K562 (cell line): ENCODE measurements at regions not wholly inside any gene's neighbourhood (a gene's known extent, or its start where the extent isn't known, plus 50 kb on each side); places are given as distances from the start of the nearest gene placed in this dataset.

ENCODE experiments used
- ARID1B ChIP-seq: fragments of 450-650 bp; IDR thresholded peaks from 2 replicates; pipeline ENCODE4 v1.6.1; 2016; ENCODE audit warnings: antibody characterized with exemption, mild to moderate bottlenecking, inconsistent platforms
- BRD4 ChIP-seq: fragments of 200-600 bp; sonication (generic); IDR thresholded peaks from 2 replicates; pipeline ENCODE4 v1.6.1; 2017; ENCODE audit warnings: inconsistent platforms
- CBX3 ChIP-seq, 2 experiments: IDR thresholded peaks; 1 replicate in 1 of 2; 2 replicates in 1 of 2; pipeline ENCODE4 v1.6.1; 2012; ENCODE audit warnings: inconsistent platforms in 2 of 2, low read length in 2 of 2, borderline replicate concordance in 1 of 2, control low read depth in 1 of 2
- CUX1 ChIP-seq: fragments of 200-800 bp; sonication (Bioruptor generic); IDR thresholded peaks from 2 replicates; pipeline ENCODE4 v1.6.1; 2016; ENCODE audit warnings: missing genetic modification characterization, missing compliant biosample characterization
- EHMT2 ChIP-seq: fragments of 450-650 bp; IDR thresholded peaks from 2 replicates; pipeline ENCODE4 v1.6.1; 2018; ENCODE audit warnings: antibody characterized with exemption
- FOXP4 ChIP-seq: sonication (generic); formaldehyde crosslinking; IDR thresholded peaks from 2 replicates; pipeline ENCODE4 v1.8.0; 2022; ENCODE audit warnings: mild to moderate bottlenecking, missing genetic modification reagents, borderline replicate concordance
- GABPA ChIP-seq: fragments of 200-800 bp; sonication (Bioruptor generic); conservative IDR thresholded peaks from 2 replicates; pipeline ENCODE4 v1.6.1; 2016; ENCODE audit warnings: low read depth, missing genetic modification characterization, missing compliant biosample characterization
- HDAC6 ChIP-seq: IDR thresholded peaks from 2 replicates; pipeline ENCODE4 v1.6.1; 2012; ENCODE audit warnings: low read depth, mild to moderate bottlenecking, control low read depth, inconsistent platforms, low read length, moderate library complexity
- HDGF ChIP-seq: fragments of 450-650 bp; IDR thresholded peaks from 2 replicates; pipeline ENCODE4 v1.6.1; 2016
- HSF4 ChIP-seq: fragments of 250-450 bp; sonication (Bioruptor Pico); IDR thresholded peaks from 2 replicates; pipeline ENCODE4 v2.1.2; 2022; ENCODE audit warnings: mild to moderate bottlenecking, moderate library complexity, borderline replicate concordance
- MIER1 ChIP-seq: fragments of 450-650 bp; IDR thresholded peaks from 2 replicates; pipeline ENCODE4 v1.6.1; 2016; ENCODE audit warnings: antibody characterized with exemption, mild to moderate bottlenecking, low read depth
- MTA3 ChIP-seq: fragments of 450-650 bp; formaldehyde crosslinking; IDR thresholded peaks from 2 replicates; pipeline ENCODE4 v1.6.1; 2017; ENCODE audit warnings: mild to moderate bottlenecking, borderline replicate concordance
- NELFE ChIP-seq: IDR thresholded peaks from 2 replicates; pipeline ENCODE4 v1.6.1; 2011; ENCODE audit warnings: mild to moderate bottlenecking; ENCODE audit not compliant: insufficient read depth, insufficient read length
- PTBP1 ChIP-seq: fragments of 200-400 bp; formaldehyde crosslinking; IDR thresholded peaks from 2 replicates; pipeline ENCODE4 v1.6.1; 2017; ENCODE audit warnings: low read depth, low read length
- SETDB1 ChIP-seq: IDR thresholded peaks from one replicate; pipeline ENCODE4 v1.6.1; 2012; ENCODE audit warnings: low read length, control low read depth, inconsistent platforms
- SMARCA4 ChIP-seq: fragments of 450-650 bp; IDR thresholded peaks from 2 replicates; pipeline ENCODE4 v1.6.1; 2016
- STAT5A ChIP-seq: IDR thresholded peaks from 2 replicates; pipeline ENCODE4 v1.6.1; 2012; ENCODE audit warnings: low read length, inconsistent platforms, borderline replicate concordance
- THRA ChIP-seq: fragments of 450-650 bp; IDR thresholded peaks from 2 replicates; pipeline ENCODE4 v1.6.1; 2017; ENCODE audit warnings: mild to moderate bottlenecking, moderate library complexity
- ZNF3 ChIP-seq: fragments of 250-450 bp; sonication (Bioruptor Pico); IDR thresholded peaks from 2 replicates; pipeline ENCODE4 v1.5.0; 2021; ENCODE audit warnings: mild to moderate bottlenecking, moderate library complexity
- ZNF511 ChIP-seq: sonication (generic); formaldehyde crosslinking; IDR thresholded peaks from 2 replicates; pipeline ENCODE4 v1.8.0; 2022; ENCODE audit warnings: mild to moderate bottlenecking, missing genetic modification reagents

GRCh38 chr15:75140080-75140879, 61.4 kb upstream of the C15orf39 start (continued):
- no peak for TF ChIP-seq CUX1 (CRISPR knock-in tag)
- TF ChIP-seq PTBP1 = no peak
- TF ChIP-seq SMARCA4 = peak; percentile 78
- no peak for TF ChIP-seq MIER1
- TF ChIP-seq ARID1B = peak; percentile 85
- no peak for TF ChIP-seq CBX3 (IDR thresholded peaks at IDR 0.05; ENCODE audit: borderline replicate concordance in 1 of 2, low read length in 2 of 2)
- 0 out of 2 replicates have a peak, but pooled peaks have one; percentile 8 for TF ChIP-seq EHMT2
- no peak for TF ChIP-seq HDAC6
- no peak for TF ChIP-seq THRA
- no peak for TF ChIP-seq SETDB1
- no peak for TF ChIP-seq HSF4 (CRISPR knock-in tag)
- TF ChIP-seq MTA3 = peak; percentile 35; the same call in 1 of the 2 replicates
- no peak for TF ChIP-seq BRD4
- no peak for TF ChIP-seq HDGF
- no peak for TF ChIP-seq NELFE
- no peak for TF ChIP-seq GABPA (tag)
- no peak for TF ChIP-seq ZNF3
- TF ChIP-seq FOXP4 (CRISPR knock-in tag) = no peak
- TF ChIP-seq ZNF511 (CRISPR knock-in tag) = no peak
- TF ChIP-seq STAT5A = no peak
